Neural cell (in vitro differentiated cells): ENCODE measurements at regions not wholly inside any gene's neighbourhood (a gene's known extent, or its start where the extent isn't known, plus 50 kb on each side); places are given as distances from the start of the nearest gene placed in this dataset.

Experiments used
- H2AFZ ChIP-seq: fragments of 200-600, 300-800 bp; sonication (generic), shearing (Covaris generic); 2 replicates; pipeline ENCODE4 v1.6.0; 2014; ENCODE audit warnings: low read depth, mild to moderate bottlenecking, antibody characterized with exemption, low read length, moderate library complexity
- H3F3A ChIP-seq: fragments of 200-600 bp; shearing (Covaris generic); 2 replicates; pipeline ENCODE4 v1.6.1; 2016; ENCODE audit warnings: mild to moderate bottlenecking, moderate library complexity, mixed read lengths, antibody characterized with exemption, low read length; ENCODE audit not compliant: insufficient read depth, poor library complexity, severe bottlenecking
- H3K27ac ChIP-seq: fragments of 200-600, 300-800 bp; sonication (generic), shearing (Covaris generic); 2 replicates; pipeline ENCODE4 v1.5.1; 2014; ENCODE audit warnings: mild to moderate bottlenecking, low read length, moderate library complexity
- H3K27me3 ChIP-seq: fragments of 300-800, 200-600 bp; sonication (generic), shearing (Covaris generic); 2 replicates; pipeline ENCODE4 v1.6.0; 2014; ENCODE audit warnings: mild to moderate bottlenecking, low read depth, low read length, moderate library complexity; ENCODE audit not compliant: insufficient read depth
- H3K36me3 ChIP-seq: fragments of 300-800, 200-600 bp; sonication (generic), shearing (Covaris generic); 2 replicates; pipeline ENCODE4 v1.5.1; 2014; ENCODE audit warnings: mild to moderate bottlenecking, antibody characterized with exemption, low read length, moderate library complexity; ENCODE audit not compliant: insufficient read depth
- H3K4me2 ChIP-seq: fragments of 300-800, 200-600 bp; sonication (generic), shearing (Covaris generic); 2 replicates; pipeline ENCODE4 v1.6.0; 2014; ENCODE audit warnings: mild to moderate bottlenecking, low read length
- H3K4me3 ChIP-seq: fragments of 300-800, 200-600 bp; sonication (generic), shearing (Covaris generic); 2 replicates; pipeline ENCODE4 v1.5.1; 2014; ENCODE audit warnings: mild to moderate bottlenecking, low read length, moderate library complexity
- H3K79me2 ChIP-seq: fragments of 200-600 bp; shearing (Covaris generic); replicated peaks from 2 replicates; pipeline ENCODE4 v1.6.0; 2014; ENCODE audit warnings: mild to moderate bottlenecking, low read length, moderate library complexity; ENCODE audit not compliant: insufficient read depth
- H3K9ac ChIP-seq: fragments of 300-800, 200-600 bp; sonication (generic), shearing (Covaris generic); 2 replicates; pipeline ENCODE4 v1.6.1; 2016; ENCODE audit warnings: mild to moderate bottlenecking, low read length, mixed read lengths
- H3K9me2 ChIP-seq: fragments of 200-600 bp; shearing (Covaris generic); 2 replicates; pipeline ENCODE4 v1.6.1; 2016; ENCODE audit warnings: mild to moderate bottlenecking, low read length, mixed read lengths; ENCODE audit not compliant: insufficient read depth
- H3K9me3 ChIP-seq: fragments of 200-600, 300-800 bp; sonication (generic), shearing (Covaris generic); 2 replicates; pipeline ENCODE4 v1.6.1; 2016; ENCODE audit warnings: mild to moderate bottlenecking, mixed run types, low read length, moderate library complexity, mixed read lengths
- H4K20me1 ChIP-seq: fragments of 200-600 bp; shearing (Covaris generic); 2 replicates; pipeline ENCODE4 v1.6.1; 2016; ENCODE audit warnings: mild to moderate bottlenecking, mixed run types; ENCODE audit not compliant: insufficient read depth
- EP300 ChIP-seq: fragments of 450-650 bp; conservative IDR thresholded peaks from 2 replicates; pipeline ENCODE4 v1.6.1; 2014; ENCODE audit warnings: antibody characterized with exemption, mild to moderate bottlenecking, moderate library complexity; ENCODE audit not compliant: poor library complexity, severe bottlenecking
- EZH2 ChIP-seq: fragments of 200-600, 300-800 bp; shearing (Covaris generic), sonication (generic); IDR thresholded peaks from 2 replicates; pipeline ENCODE4 v1.6.1; 2014; ENCODE audit warnings: antibody characterized with exemption, low read length, borderline replicate concordance, mild to moderate bottlenecking; ENCODE audit not compliant: insufficient read depth, poor library complexity, severe bottlenecking
- MXI1 ChIP-seq: fragments of 450-650 bp; conservative IDR thresholded peaks from 2 replicates; pipeline ENCODE4 v1.6.1; 2014; ENCODE audit warnings: antibody characterized with exemption, mild to moderate bottlenecking; ENCODE audit not compliant: poor library complexity, severe bottlenecking
- POLR2AphosphoS5 ChIP-seq: IDR thresholded peaks from 2 replicates; pipeline ENCODE4 v1.6.1; 2012
- RAD21 ChIP-seq: fragments of 450-650 bp; conservative IDR thresholded peaks from 2 replicates; pipeline ENCODE4 v1.6.1; 2014; ENCODE audit warnings: antibody characterized with exemption, mild to moderate bottlenecking, moderate library complexity
- REST ChIP-seq: IDR thresholded peaks from 2 replicates; pipeline ENCODE4 v1.6.1; 2012; ENCODE audit warnings: borderline replicate concordance
- SMC3 ChIP-seq: fragments of 450-650 bp; conservative IDR thresholded peaks from 2 replicates; pipeline ENCODE4 v1.6.1; 2014; ENCODE audit warnings: antibody characterized with exemption, mild to moderate bottlenecking, moderate library complexity; ENCODE audit not compliant: poor library complexity
- TAF1 ChIP-seq: IDR thresholded peaks from 2 replicates; pipeline ENCODE4 v1.6.1; 2012; ENCODE audit warnings: low read depth
- TF ChIP-seq, protein P1 (sequence below): fragments of 450-650 bp; IDR thresholded peaks from 2 replicates; pipeline ENCODE4 v1.5.1; 2014; ENCODE audit warnings: antibody characterized with exemption, mild to moderate bottlenecking, moderate library complexity; ENCODE audit not compliant: poor library complexity, severe bottlenecking

GRCh38 chr11:59272771-59273372 lies 60.1 kb upstream of the MPEG1 start:
- Histone ChIP-seq H3K9me2 (no peaks in the 10 kb centered on the region), H3K36me3 (no peaks in the 10 kb centered on the region), H3K9me3 (no peaks in the 10 kb centered on the region), H3K27ac (no peak overlapping the region), H3K4me3 (no peak overlapping the region), H3K79me2 (no peaks in the 10 kb centered on the region), H2AFZ (no peak overlapping the region), H3K9ac (no peak overlapping the region), H3F3A (no peaks in the 10 kb centered on the region), H3K4me2 (no peak overlapping the region), H3K27me3 (no peaks in the 10 kb centered on the region), H4K20me1 (no peaks in the 10 kb centered on the region)
- TF ChIP-seq RAD21, result no peak
- no peak for TF ChIP-seq MXI1
- TF ChIP-seq TAF1, result no peak
- no peak for TF ChIP-seq EZH2
- TF ChIP-seq SMC3, result no peak
- TF ChIP-seq, protein P1, sequence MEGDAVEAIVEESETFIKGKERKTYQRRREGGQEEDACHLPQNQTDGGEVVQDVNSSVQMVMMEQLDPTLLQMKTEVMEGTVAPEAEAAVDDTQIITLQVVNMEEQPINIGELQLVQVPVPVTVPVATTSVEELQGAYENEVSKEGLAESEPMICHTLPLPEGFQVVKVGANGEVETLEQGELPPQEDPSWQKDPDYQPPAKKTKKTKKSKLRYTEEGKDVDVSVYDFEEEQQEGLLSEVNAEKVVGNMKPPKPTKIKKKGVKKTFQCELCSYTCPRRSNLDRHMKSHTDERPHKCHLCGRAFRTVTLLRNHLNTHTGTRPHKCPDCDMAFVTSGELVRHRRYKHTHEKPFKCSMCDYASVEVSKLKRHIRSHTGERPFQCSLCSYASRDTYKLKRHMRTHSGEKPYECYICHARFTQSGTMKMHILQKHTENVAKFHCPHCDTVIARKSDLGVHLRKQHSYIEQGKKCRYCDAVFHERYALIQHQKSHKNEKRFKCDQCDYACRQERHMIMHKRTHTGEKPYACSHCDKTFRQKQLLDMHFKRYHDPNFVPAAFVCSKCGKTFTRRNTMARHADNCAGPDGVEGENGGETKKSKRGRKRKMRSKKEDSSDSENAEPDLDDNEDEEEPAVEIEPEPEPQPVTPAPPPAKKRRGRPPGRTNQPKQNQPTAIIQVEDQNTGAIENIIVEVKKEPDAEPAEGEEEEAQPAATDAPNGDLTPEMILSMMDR, result no peak
- TF ChIP-seq EP300, result no peak
- TF ChIP-seq POLR2AphosphoS5, result no peak
- TF ChIP-seq REST, result no peak

GRCh38 chr11:59271811-59272327 lies 59.1 kb upstream of the MPEG1 start:
- H3K4me2 ChIP-seq, result no peak overlapping the region
- no peak for TF ChIP-seq REST
- no peak for TF ChIP-seq TAF1
- TF ChIP-seq SMC3, result no peak
- TF ChIP-seq EP300, result no peak
- TF ChIP-seq EZH2, result no peak
- TF ChIP-seq MXI1, result no peak
- no peak for TF ChIP-seq POLR2AphosphoS5
- TF ChIP-seq, protein P1, result no peak
- TF ChIP-seq RAD21, result no peak
- H3K4me3 ChIP-seq, result no peak overlapping the region
- no peak overlapping the region for H3K27ac ChIP-seq
- no peaks in the 10 kb centered on the region for H3K9me3 ChIP-seq
- no peaks in the 10 kb centered on the region for H3K36me3 ChIP-seq
- no peaks in the 10 kb centered on the region for H3K9me2 ChIP-seq
- no peak overlapping the region for H2AFZ ChIP-seq
- no peaks in the 10 kb centered on the region for H3K79me2 ChIP-seq
- H3F3A ChIP-seq, result no peaks in the 10 kb centered on the region
- no peaks in the 10 kb centered on the region for H3K27me3 ChIP-seq
- no peak overlapping the region for H3K9ac ChIP-seq
- no peaks in the 10 kb centered on the region for H4K20me1 ChIP-seq
